ENCODE measurements at regions not wholly inside any gene's neighbourhood (a gene's known extent, or its start where the extent isn't known, plus 50 kb on each side); places are given as distances from the start of the nearest gene placed in this dataset.

GRCh38 chr18:73746101-73746500 lies 401.5 kb downstream of the FBXO15 start:
- no peak overlapping the region for H3K18ac ChIP-seq (ENCODE audit: insufficient read length, low read depth, low read length)
- Mint-ChIP-seq H3K4me1 (peaks cover 34 to 45% of the 10 kb centered on the region in 2 experiments), H3K4me3 (no peak overlapping the region), H3K27me3 (ENCODE audit: low read depth) (no peaks in the 10 kb centered on the region; the same call in 1 of the 2 replicates), H3K36me3 (ENCODE audit: insufficient read depth in 1 of 3, low read depth in 3 of 3) (no peaks in the 10 kb centered on the region), H3K9me3 (no peaks in the 10 kb centered on the region), H3K27ac (no peak overlapping the region)
- no peak overlapping the region for H4K91ac ChIP-seq (ENCODE audit: insufficient read length, low read depth, low read length)
- H3K56ac ChIP-seq (ENCODE audit: insufficient read length, low read depth, low read length): no peak overlapping the region
- TF ChIP-seq, protein P1, sequence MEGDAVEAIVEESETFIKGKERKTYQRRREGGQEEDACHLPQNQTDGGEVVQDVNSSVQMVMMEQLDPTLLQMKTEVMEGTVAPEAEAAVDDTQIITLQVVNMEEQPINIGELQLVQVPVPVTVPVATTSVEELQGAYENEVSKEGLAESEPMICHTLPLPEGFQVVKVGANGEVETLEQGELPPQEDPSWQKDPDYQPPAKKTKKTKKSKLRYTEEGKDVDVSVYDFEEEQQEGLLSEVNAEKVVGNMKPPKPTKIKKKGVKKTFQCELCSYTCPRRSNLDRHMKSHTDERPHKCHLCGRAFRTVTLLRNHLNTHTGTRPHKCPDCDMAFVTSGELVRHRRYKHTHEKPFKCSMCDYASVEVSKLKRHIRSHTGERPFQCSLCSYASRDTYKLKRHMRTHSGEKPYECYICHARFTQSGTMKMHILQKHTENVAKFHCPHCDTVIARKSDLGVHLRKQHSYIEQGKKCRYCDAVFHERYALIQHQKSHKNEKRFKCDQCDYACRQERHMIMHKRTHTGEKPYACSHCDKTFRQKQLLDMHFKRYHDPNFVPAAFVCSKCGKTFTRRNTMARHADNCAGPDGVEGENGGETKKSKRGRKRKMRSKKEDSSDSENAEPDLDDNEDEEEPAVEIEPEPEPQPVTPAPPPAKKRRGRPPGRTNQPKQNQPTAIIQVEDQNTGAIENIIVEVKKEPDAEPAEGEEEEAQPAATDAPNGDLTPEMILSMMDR (conservative IDR thresholded peaks at IDR 0.05): no peak
- H3K79me1 ChIP-seq (ENCODE audit: insufficient read depth, low read depth, low read length, poor library complexity, severe bottlenecking): no peaks in the 10 kb centered on the region
- no peak for DNase-seq
- no peak overlapping the region for H4K5ac ChIP-seq (ENCODE audit: insufficient read length, low read depth, low read length)
- H2BK20ac ChIP-seq (ENCODE audit: low read depth, low read length, poor library complexity, severe bottlenecking): no peak overlapping the region
- no peak overlapping the region for H2AK5ac ChIP-seq (ENCODE audit: insufficient read length, low read length)
- H2BK5ac ChIP-seq (ENCODE audit: insufficient read length, low read length): no peak overlapping the region
- H4K20me1 ChIP-seq (ENCODE audit: control insufficient read depth, insufficient read depth, insufficient read length): no peaks in the 10 kb centered on the region
- H3K27me3 ChIP-seq (ENCODE audit: insufficient read depth, low read length): no peaks in the 10 kb centered on the region
- H3K4me1 ChIP-seq (ENCODE audit: insufficient read depth, low read length): no peaks in the 10 kb centered on the region; the same call in 1 of the 2 replicates
- H2BK120ac ChIP-seq (ENCODE audit: low read depth, low read length, poor library complexity, severe bottlenecking): no peak overlapping the region
- H3K27ac ChIP-seq (ENCODE audit: insufficient read length, low read depth, low read length): no peak overlapping the region
- no peak overlapping the region for H3K9ac ChIP-seq (ENCODE audit: extremely low read depth, insufficient read length, low read length)
- H3K23me2 ChIP-seq (ENCODE audit: insufficient read length, low read depth, low read length, poor library complexity, severe bottlenecking): no peaks in the 10 kb centered on the region
- H2BK12ac ChIP-seq (ENCODE audit: insufficient read length, low read depth, low read length): no peak overlapping the region
- no peaks in the 10 kb centered on the region for H3K9me3 ChIP-seq (ENCODE audit: control insufficient read depth, low read depth, low read length)
- no peak overlapping the region for H3T11ph ChIP-seq (ENCODE audit: low read length)
- no peak overlapping the region for H2BK15ac ChIP-seq (ENCODE audit: low read depth, low read length)
- no peak overlapping the region for H3K14ac ChIP-seq (ENCODE audit: insufficient read depth, low read length)
- no peak overlapping the region for H4K8ac ChIP-seq (replicated peaks; ENCODE audit: insufficient read length, low read depth, low read length)
- H3K4ac ChIP-seq (ENCODE audit: low read depth, low read length): no peak overlapping the region
- no peak overlapping the region for H3K4me2 ChIP-seq (ENCODE audit: insufficient read depth, insufficient read length, low read length)
- no peaks in the 10 kb centered on the region for H3K79me2 ChIP-seq (ENCODE audit: insufficient read depth, low read length)
- H2AFZ ChIP-seq (ENCODE audit: low read length): no peak overlapping the region
- H3K23ac ChIP-seq (ENCODE audit: insufficient read length, low read depth, low read length): no peak overlapping the region

All from H9 (cell line).